ENCODE measurements at regions not wholly inside any gene's neighbourhood (a gene's known extent, or its start where the extent isn't known, plus 50 kb on each side); places are given as distances from the start of the nearest gene placed in this dataset.

DNA sequence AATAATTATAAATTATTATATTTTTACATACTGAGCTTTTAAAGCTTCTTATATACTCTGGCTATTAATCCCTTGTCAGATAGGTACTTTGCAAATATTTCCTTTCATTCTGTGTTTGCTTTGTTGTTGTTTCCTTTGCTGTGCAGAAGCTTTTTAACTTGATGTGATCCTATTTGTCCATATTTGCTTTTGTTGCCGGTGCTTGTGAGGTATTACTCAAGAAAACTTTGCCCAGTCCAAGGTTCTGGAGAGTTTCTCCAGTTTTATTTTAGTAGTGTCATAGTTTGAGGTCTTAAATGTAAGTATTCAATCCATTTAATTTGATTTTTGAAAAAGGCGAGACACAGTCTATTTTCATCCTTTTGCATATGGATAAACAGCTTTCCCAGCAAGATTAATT is 1319.9 kb upstream of the PRR20A start:
- no peak for TF ChIP-seq EZH2 (IDR thresholded peaks at IDR 0.05; ENCODE audit: borderline replicate concordance, insufficient read depth, low read length, poor library complexity, severe bottlenecking)
- TF ChIP-seq, protein P1, sequence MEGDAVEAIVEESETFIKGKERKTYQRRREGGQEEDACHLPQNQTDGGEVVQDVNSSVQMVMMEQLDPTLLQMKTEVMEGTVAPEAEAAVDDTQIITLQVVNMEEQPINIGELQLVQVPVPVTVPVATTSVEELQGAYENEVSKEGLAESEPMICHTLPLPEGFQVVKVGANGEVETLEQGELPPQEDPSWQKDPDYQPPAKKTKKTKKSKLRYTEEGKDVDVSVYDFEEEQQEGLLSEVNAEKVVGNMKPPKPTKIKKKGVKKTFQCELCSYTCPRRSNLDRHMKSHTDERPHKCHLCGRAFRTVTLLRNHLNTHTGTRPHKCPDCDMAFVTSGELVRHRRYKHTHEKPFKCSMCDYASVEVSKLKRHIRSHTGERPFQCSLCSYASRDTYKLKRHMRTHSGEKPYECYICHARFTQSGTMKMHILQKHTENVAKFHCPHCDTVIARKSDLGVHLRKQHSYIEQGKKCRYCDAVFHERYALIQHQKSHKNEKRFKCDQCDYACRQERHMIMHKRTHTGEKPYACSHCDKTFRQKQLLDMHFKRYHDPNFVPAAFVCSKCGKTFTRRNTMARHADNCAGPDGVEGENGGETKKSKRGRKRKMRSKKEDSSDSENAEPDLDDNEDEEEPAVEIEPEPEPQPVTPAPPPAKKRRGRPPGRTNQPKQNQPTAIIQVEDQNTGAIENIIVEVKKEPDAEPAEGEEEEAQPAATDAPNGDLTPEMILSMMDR (IDR thresholded peaks at IDR 0.05; ENCODE audit: poor library complexity, severe bottlenecking): no peak
- no peak for TF ChIP-seq POLR2AphosphoS5 (IDR thresholded peaks at IDR 0.05)
- no peak for TF ChIP-seq EP300 (conservative IDR thresholded peaks at IDR 0.05; ENCODE audit: poor library complexity, severe bottlenecking)
- TF ChIP-seq TAF1 (IDR thresholded peaks at IDR 0.05; ENCODE audit: low read depth): no peak
